Caco-2 (cell line): ENCODE measurements at regions not wholly inside any gene's neighbourhood (a gene's known extent, or its start where the extent isn't known, plus 50 kb on each side); places are given as distances from the start of the nearest gene placed in this dataset.
"Not testable (repeated sequence)": the region's sequence is repeated elsewhere in the genome, so short reads cannot be mapped to it uniquely, and the experiment has no call there.

ENCODE experiments used
- BruUV-seq: library from RNA; stranded (reverse); fragments of 400-500 nt; replicated peaks from 2 replicates; lab custom pipeline; 2021; lab: Mats Ljungman, UMichigan
- CTCF ChIA-PET: fragments of 300-600 bp; sonication (Branson Sonifier 250); formaldehyde crosslinking; loops from one replicate; lab custom pipeline; 2022; ENCODE audit warnings: antibody characterized with exemption; lab: Charles Lee
- POLR2A ChIA-PET: fragments of 300-600 bp; sonication (Branson Sonifier 250); formaldehyde crosslinking; loops from one replicate; lab custom pipeline; 2022; ENCODE audit warnings: antibody characterized with exemption; lab: Charles Lee
- DNase-seq, 2 experiments: peaks; one replicate each; pipeline versions ENCODE4 v3.0.0 to v3.0.0-alpha.2; 2020 to 2022
- H3K27me3 ChIP-seq: replicated peaks from 2 replicates; pipeline ENCODE4 v1.6.0; 2011; ENCODE audit warnings: low read length; ENCODE audit not compliant: control insufficient read depth, insufficient read depth
- H3K36me3 ChIP-seq: 2 replicates; pipeline ENCODE4 v1.5.1; 2011; ENCODE audit warnings: low read length; ENCODE audit not compliant: control insufficient read depth, insufficient read depth
- H3K4me1 ChIP-seq: fragments of 250-450 bp; sonication (Bioruptor Pico); 2 replicates; pipeline ENCODE4 v1.5.1; 2020; ENCODE audit warnings: mild to moderate bottlenecking
- H3K4me3 ChIP-seq: 2 replicates; pipeline ENCODE4 v1.5.1; 2011; ENCODE audit warnings: low read depth, mild to moderate bottlenecking, control low read depth, low read length
- H3K9me3 ChIP-seq: fragments of 250-450 bp; sonication (Bioruptor Pico); 2 replicates; pipeline ENCODE4 v1.5.1; 2020; ENCODE audit warnings: mild to moderate bottlenecking, moderate library complexity
- H3K27ac Mint-ChIP-seq: one replicate; pipeline ENCODE4 v1.8.0; 2022; ENCODE audit warnings: mixed read lengths; ENCODE audit not compliant: unreplicated experiment
- H3K27me3 Mint-ChIP-seq: one replicate; pipeline ENCODE4 v1.8.0; 2022; ENCODE audit warnings: mixed read lengths; ENCODE audit not compliant: insufficient read depth, unreplicated experiment
- H3K36me3 Mint-ChIP-seq: one replicate; pipeline ENCODE4 v1.8.0; 2022; ENCODE audit warnings: mild to moderate bottlenecking, mixed read lengths; ENCODE audit not compliant: insufficient read depth, unreplicated experiment
- H3K4me1 Mint-ChIP-seq: one replicate; pipeline ENCODE4 v1.8.0; 2022; ENCODE audit warnings: low read depth, mixed read lengths; ENCODE audit not compliant: unreplicated experiment
- H3K4me3 Mint-ChIP-seq: one replicate; pipeline ENCODE4 v1.8.0; 2022; ENCODE audit warnings: mild to moderate bottlenecking, moderate library complexity, mixed read lengths; ENCODE audit not compliant: unreplicated experiment
- H3K9me3 Mint-ChIP-seq: one replicate; pipeline ENCODE4 v1.8.0; 2022; ENCODE audit warnings: mixed read lengths; ENCODE audit not compliant: unreplicated experiment
- CTCF ChIP-seq, 2 experiments: fragments of 200-600 bp in 1 of 2; IDR thresholded peaks; 1 replicate in 1 of 2; 2 replicates in 1 of 2; pipeline versions ENCODE4 v1.5.1 to v1.8.0; 2011 to 2022; ENCODE audit warnings: antibody characterized with exemption in 1 of 2, control low read depth in 1 of 2, inconsistent platforms in 1 of 2, low read depth in 1 of 2, low read length in 1 of 2, mild to moderate bottlenecking in 1 of 2, moderate library complexity in 1 of 2; ENCODE audit not compliant: insufficient read depth in 1 of 2, severe bottlenecking in 1 of 2, unreplicated experiment in 1 of 2
- intact Hi-C: fragments of 100-400 bp; cut with micrococcal nuclease; formaldehyde crosslinking; loops from one replicate; pipeline ENCODE4 v1.10.0; 2022; ENCODE audit not compliant: unreplicated experiment

GRCh38 chr5:92147266-92147665 is 764.1 kb upstream of the ARRDC3 start:
- Mint-ChIP-seq H3K36me3 (no peaks in the 10 kb centered on the region), H3K27me3 (no peaks in the 10 kb centered on the region), H3K4me3 (no peak overlapping the region), H3K4me1 (no peaks in the 10 kb centered on the region), H3K27ac (no peak overlapping the region), H3K9me3 (no peaks in the 10 kb centered on the region)
- ChIA-PET POLR2A (no interaction called here), CTCF (no interaction called here)
- H3K27me3 ChIP-seq, result no peaks in the 10 kb centered on the region
- H3K4me3 ChIP-seq, result no peak overlapping the region
- no peaks in the 10 kb centered on the region for H3K36me3 ChIP-seq
- BruUV-seq, result no TSS peak
- TF ChIP-seq CTCF (IDR thresholded peaks at IDR 0.05; ENCODE audit: insufficient read depth in 1 of 2, low read depth in 1 of 2, low read length in 1 of 2, severe bottlenecking in 1 of 2, unreplicated experiment in 1 of 2), result no peak
- no peak for DNase-seq
- intact Hi-C loops, result no loop called here
- H3K4me1 ChIP-seq, result no peaks in the 10 kb centered on the region
- H3K9me3 ChIP-seq, result no peaks in the 10 kb centered on the region

GRCh38 chr5:92145852-92146251 is 762.7 kb upstream of the ARRDC3 start:
- Mint-ChIP-seq H3K27me3 (no peaks in the 10 kb centered on the region), H3K4me1 (no peaks in the 10 kb centered on the region), H3K4me3 (no peak overlapping the region), H3K36me3 (no peaks in the 10 kb centered on the region), H3K27ac (no peak overlapping the region), H3K9me3 (no peaks in the 10 kb centered on the region)
- H3K27me3 ChIP-seq, result no peaks in the 10 kb centered on the region
- ChIA-PET POLR2A (no interaction called here), CTCF (no interaction called here)
- H3K9me3 ChIP-seq, result no peaks in the 10 kb centered on the region
- BruUV-seq, result no TSS peak
- DNase-seq, result no peak
- no peaks in the 10 kb centered on the region for H3K4me1 ChIP-seq
- H3K36me3 ChIP-seq, result no peaks in the 10 kb centered on the region
- no peak overlapping the region for H3K4me3 ChIP-seq
- no peak for TF ChIP-seq CTCF (IDR thresholded peaks at IDR 0.05; ENCODE audit: insufficient read depth in 1 of 2, low read depth in 1 of 2, low read length in 1 of 2, severe bottlenecking in 1 of 2, unreplicated experiment in 1 of 2)
- intact Hi-C loops, result no loop called here

GRCh38 chr5:92144824-92145223 is 761.7 kb upstream of the ARRDC3 start:
- POLR2A ChIA-PET, result no interaction called here
- no TSS peak for BruUV-seq
- intact Hi-C loops, result no loop called here
- no peak for TF ChIP-seq CTCF (IDR thresholded peaks at IDR 0.05; ENCODE audit: insufficient read depth in 1 of 2, low read depth in 1 of 2, low read length in 1 of 2, severe bottlenecking in 1 of 2, unreplicated experiment in 1 of 2)
- no peak overlapping the region for H3K4me3 ChIP-seq
- H3K27me3 ChIP-seq, result no peaks in the 10 kb centered on the region
- CTCF ChIA-PET, result no interaction called here
- H3K4me1 ChIP-seq, result no peaks in the 10 kb centered on the region
- no peak for DNase-seq
- no peaks in the 10 kb centered on the region for H3K36me3 Mint-ChIP-seq
- H3K27me3 Mint-ChIP-seq, result no peaks in the 10 kb centered on the region
- H3K36me3 ChIP-seq, result no peaks in the 10 kb centered on the region
- no peaks in the 10 kb centered on the region for H3K9me3 Mint-ChIP-seq
- no peak overlapping the region for H3K4me3 Mint-ChIP-seq
- H3K27ac Mint-ChIP-seq, result no peak overlapping the region
- no peaks in the 10 kb centered on the region for H3K4me1 Mint-ChIP-seq
- H3K9me3 ChIP-seq, result no peaks in the 10 kb centered on the region

- BruUV-seq, H3K27me3 ChIP-seq, H3K4me1 Mint-ChIP-seq, H3K36me3 Mint-ChIP-seq, H3K9me3 Mint-ChIP-seq, H3K9me3 ChIP-seq, H3K4me3 ChIP-seq, H3K4me1 ChIP-seq, H3K27ac Mint-ChIP-seq, H3K36me3 ChIP-seq, DNase-seq, CTCF ChIA-PET, H3K4me3 Mint-ChIP-seq, intact Hi-C loops, POLR2A ChIA-PET, H3K27me3 Mint-ChIP-seq: not testable (repeated sequence)
Measured at GRCh38 chr5:92132294-92132908, 749.3 kb upstream of the ARRDC3 start.
